ENCODE measurements at regions not wholly inside any gene's neighbourhood (a gene's known extent, or its start where the extent isn't known, plus 50 kb on each side); places are given as distances from the start of the nearest gene placed in this dataset.

DNA sequence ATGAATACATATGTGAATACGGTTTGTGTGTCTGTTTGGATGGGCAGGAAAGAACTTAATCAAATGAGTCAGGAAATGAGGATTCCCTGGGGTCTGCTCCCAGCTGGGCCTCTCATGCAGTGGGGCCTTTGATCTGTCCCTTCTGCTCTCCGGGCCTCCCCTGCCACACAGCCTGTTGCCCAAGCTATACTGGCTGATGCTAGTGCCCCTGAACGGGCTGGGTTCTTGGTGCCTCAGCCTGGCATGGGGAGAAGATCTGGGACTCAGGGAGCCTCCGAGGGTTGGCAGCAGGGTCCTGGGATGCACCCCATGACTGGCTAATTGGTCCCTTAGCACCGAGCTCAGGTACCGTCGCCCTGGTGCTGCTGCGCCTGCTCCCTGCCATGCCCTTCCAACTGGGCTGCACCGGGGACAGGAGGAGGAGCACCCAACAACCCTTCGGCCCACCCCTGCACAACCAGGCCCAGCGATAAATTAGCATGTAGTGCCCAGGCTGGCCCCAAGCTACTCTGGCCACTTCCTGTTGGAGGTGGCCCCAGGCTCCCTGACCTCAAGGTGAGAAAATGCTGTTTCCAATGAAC, 59.9 kb upstream of the DUSP5 start:
- DNase-seq, result no peak

DNA sequence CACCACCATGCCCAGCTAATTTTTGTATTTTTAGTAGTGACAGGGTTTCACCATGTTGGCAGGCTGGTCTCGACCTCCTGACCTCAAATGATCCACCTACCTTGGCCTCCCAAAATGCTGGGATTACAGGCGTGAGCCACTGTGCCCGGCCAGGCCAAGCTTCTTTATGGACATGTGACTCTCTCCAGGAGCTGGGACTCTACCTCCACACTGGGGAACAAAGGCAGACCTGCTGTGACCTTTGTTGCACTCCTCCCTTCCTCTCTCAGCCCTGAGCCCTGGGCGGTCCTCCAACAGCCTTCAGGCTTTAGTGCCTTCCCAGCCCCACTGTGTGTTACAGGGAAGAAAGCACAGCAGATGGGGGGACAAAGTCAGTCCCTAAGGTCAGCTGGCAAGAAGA, 55.0 kb upstream of the DUSP5 start:
- no peak for DNase-seq

GRCh38 chr10:110443239-110444003, 54.3 kb upstream of the DUSP5 start:
- DNase-seq, result no peak

DNA sequence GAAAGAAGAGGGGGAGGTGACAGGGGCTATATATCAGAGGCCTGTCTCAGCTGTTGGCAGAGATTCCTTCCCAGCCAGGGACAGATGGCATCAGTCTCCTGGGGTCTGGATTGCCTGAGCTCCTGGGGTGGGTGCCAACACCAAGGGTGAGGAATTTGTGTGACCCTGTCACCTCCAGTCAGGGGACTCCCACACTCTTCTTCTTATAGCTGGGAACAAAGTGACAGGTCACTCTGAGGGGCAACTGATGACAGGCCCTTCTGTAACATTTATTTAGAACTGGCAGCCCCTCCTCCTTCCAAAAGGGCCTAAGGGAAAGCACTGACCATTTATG, 53.7 kb upstream of the DUSP5 start:
- peak; percentile 45 to 69 for DNase-seq

- DNase-seq, result no peak
These were observed 51.8 kb upstream of the DUSP5 start for GRCh38 chr10:110445871-110446270.

GRCh38 chr10:110446277-110446676, 51.4 kb upstream of the DUSP5 start:
- DNase-seq, result no peak

- no peak for DNase-seq
These were observed 50.6 kb upstream of the DUSP5 start for GRCh38 chr10:110446954-110447608.

DNA sequence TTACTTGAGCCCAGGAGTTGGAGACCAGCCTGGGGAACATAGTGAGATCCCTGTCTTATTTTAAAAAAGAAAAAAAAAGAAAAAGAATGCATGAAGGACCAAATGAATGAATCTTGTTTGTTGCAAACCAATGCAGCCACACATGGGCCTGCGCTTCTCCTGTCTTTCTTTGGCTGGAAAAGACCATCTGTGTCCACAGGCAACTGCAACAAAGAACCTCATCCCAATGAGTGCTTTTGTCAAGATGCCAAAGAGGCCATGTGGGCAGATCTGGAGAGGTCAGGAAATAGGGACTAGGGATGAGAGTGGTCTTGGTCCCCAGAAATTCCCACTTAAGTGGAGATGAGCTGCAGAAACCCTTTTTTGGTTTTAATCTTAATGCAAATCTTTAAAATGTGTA, 49.8 kb upstream of the DUSP5 start:
- DNase-seq, result peak; percentile 1 to 41
